Neural crest cell (in vitro differentiated cells): ENCODE measurements at regions not wholly inside any gene's neighbourhood (a gene's known extent, or its start where the extent isn't known, plus 50 kb on each side); places are given as distances from the start of the nearest gene placed in this dataset.

Source experiments
- DNase-seq: peaks from one replicate; pipeline ENCODE4 v3.0.0; 2021; ENCODE audit warnings: low read depth, mixed read lengths, low spot score
- H3K27ac Mint-ChIP-seq: one replicate; pipeline ENCODE4 v1.8.0; 2021; ENCODE audit warnings: mild to moderate bottlenecking, mixed read lengths; ENCODE audit not compliant: unreplicated experiment
- H3K27me3 Mint-ChIP-seq: 2 replicates; pipeline ENCODE4 v1.8.0; 2021; ENCODE audit warnings: low read depth, mild to moderate bottlenecking, mixed read lengths
- H3K36me3 Mint-ChIP-seq: 2 replicates; pipeline ENCODE4 v1.8.0; 2021; ENCODE audit warnings: low read depth, mild to moderate bottlenecking, mixed read lengths
- H3K4me1 Mint-ChIP-seq: 2 replicates; pipeline ENCODE4 v1.8.0; 2021; ENCODE audit warnings: mixed read lengths
- H3K4me3 Mint-ChIP-seq: one replicate; pipeline ENCODE4 v1.8.0; 2021; ENCODE audit warnings: mild to moderate bottlenecking, mixed read lengths
- H3K9me3 Mint-ChIP-seq: 2 replicates; pipeline ENCODE4 v1.8.0; 2021; ENCODE audit warnings: mixed read lengths
- CTCF ChIP-seq: fragments of 200-600 bp; sonication (generic); conservative IDR thresholded peaks from 2 replicates; pipeline ENCODE4 v1.5.0; 2021; ENCODE audit warnings: antibody characterized with exemption, mild to moderate bottlenecking

- TF ChIP-seq CTCF = no peak
- no peaks in the 10 kb centered on the region for H3K9me3 Mint-ChIP-seq
- no peaks in the 10 kb centered on the region for H3K36me3 Mint-ChIP-seq
- H3K27me3 Mint-ChIP-seq = no peaks in the 10 kb centered on the region
- H3K4me3 Mint-ChIP-seq = no peak overlapping the region
- peaks cover 5% of the 10 kb centered on the region for H3K4me1 Mint-ChIP-seq
- H3K27ac Mint-ChIP-seq = no peak overlapping the region
- no peak for DNase-seq
These were observed 93.6 kb downstream of the ATPSCKMT start for GRCh38 chr5:10155897-10156667.

GRCh38 chr5:10153808-10154537 lies 95.7 kb downstream of the ATPSCKMT start:
- DNase-seq = no peak
- Mint-ChIP-seq H3K27me3 (no peaks in the 10 kb centered on the region), H3K4me3 (no peak overlapping the region), H3K4me1 (peaks cover 2% of the 10 kb centered on the region), H3K9me3 (no peaks in the 10 kb centered on the region), H3K36me3 (no peaks in the 10 kb centered on the region), H3K27ac (no peak overlapping the region)
- no peak for TF ChIP-seq CTCF

DNA sequence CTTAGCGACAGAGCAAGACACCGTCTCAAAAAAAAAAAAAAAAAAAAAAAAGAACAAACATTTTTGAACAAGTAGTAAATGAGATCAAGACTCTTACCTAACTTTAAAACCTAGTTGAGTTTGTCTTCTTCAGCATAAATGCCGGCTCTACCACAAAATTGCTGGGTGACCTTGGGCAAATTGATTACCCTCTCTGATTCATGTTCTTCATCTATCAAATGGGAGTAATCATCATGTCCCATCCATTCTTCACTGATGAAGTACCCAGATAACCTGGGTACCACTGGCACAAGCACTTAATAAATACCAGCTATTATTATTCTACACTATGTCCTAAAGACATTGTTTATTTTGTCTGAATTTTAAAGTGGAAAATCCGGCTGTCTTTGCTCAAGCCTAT lies 96.3 kb downstream of the ATPSCKMT start:
- H3K27ac Mint-ChIP-seq = no peak overlapping the region
- no peaks in the 10 kb centered on the region for H3K9me3 Mint-ChIP-seq
- no peak for TF ChIP-seq CTCF
- H3K36me3 Mint-ChIP-seq = no peaks in the 10 kb centered on the region
- no peaks in the 10 kb centered on the region for H3K27me3 Mint-ChIP-seq
- no peak overlapping the region for H3K4me3 Mint-ChIP-seq
- no peak for DNase-seq
- no peaks in the 10 kb centered on the region for H3K4me1 Mint-ChIP-seq

DNA sequence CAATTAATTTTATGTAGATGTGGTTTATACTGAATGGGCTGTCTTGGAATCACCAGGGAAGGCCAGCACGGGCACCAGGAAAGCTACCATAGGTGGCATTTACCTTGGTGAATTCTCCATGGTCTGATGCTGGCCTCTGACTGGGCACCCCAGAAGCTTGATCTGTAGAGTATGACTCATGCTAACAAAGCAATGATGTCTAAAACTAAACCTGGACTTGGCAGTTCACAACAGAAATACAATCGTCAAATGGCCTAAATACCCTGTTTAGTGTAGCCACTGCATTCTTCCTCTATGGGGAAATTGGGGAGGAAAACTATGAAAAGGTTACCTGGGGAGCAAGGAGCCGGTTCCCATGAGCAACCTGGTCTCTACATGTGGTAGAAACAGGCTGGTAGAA lies 98.0 kb downstream of the ATPSCKMT start:
- Mint-ChIP-seq H3K4me3 (no peak overlapping the region), H3K36me3 (no peaks in the 10 kb centered on the region), H3K27ac (no peak overlapping the region), H3K9me3 (no peaks in the 10 kb centered on the region), H3K27me3 (no peaks in the 10 kb centered on the region), H3K4me1 (no peaks in the 10 kb centered on the region)
- TF ChIP-seq CTCF = no peak
- no peak for DNase-seq

DNA sequence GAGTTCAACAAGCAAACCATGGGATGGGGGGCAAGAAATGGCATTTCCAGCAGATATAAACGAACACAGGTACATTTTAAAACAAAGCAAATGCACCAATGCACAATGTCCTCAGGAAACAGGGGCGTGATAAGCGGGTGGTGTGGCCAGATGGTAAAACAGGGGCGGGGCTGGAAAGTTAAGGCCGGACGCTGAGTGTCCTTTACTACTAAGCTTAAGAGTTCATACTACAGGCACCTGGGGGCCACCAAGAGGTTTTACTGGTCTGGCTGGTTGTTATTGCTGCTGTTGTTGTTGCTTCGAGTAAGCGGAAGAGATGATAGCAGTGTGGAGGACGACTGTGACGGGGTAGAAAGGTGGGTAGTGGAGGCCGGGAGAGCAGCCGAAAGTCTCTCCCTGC lies 99.8 kb downstream of the ATPSCKMT start:
- H3K27me3 Mint-ChIP-seq = no peaks in the 10 kb centered on the region
- H3K4me3 Mint-ChIP-seq = no peak overlapping the region

More for the DNA sequence above, 99.8 kb downstream of the ATPSCKMT start:
- Mint-ChIP-seq H3K4me1 (no peaks in the 10 kb centered on the region), H3K27ac (peak overlapping the region; percentile 31), H3K9me3 (no peaks in the 10 kb centered on the region), H3K36me3 (no peaks in the 10 kb centered on the region)
- TF ChIP-seq CTCF = no peak
- no peak for DNase-seq
